Esophagus muscularis mucosa (tissue), 4 donors: ENCODE measurements at regions not wholly inside any gene's neighbourhood (a gene's known extent, or its start where the extent isn't known, plus 50 kb on each side); places are given as distances from the start of the nearest gene placed in this dataset.
"Not testable (repeated sequence)": the region's sequence is repeated elsewhere in the genome, so short reads cannot be mapped to it uniquely, and the experiment has no call there.

ENCODE experiments used
- DNase-seq: peaks from one replicate; pipeline ENCODE4 v3.0.0-alpha.2; 2017; ENCODE audit errors: extremely low spot score
- H3K27ac ChIP-seq, 4 donors: fragments of 200-600 bp; sonication (generic); replicated peaks in 1 of 4; 1 replicate in 3 of 4; 2 replicates in 1 of 4; pipeline ENCODE4 v1.5.1; 2016 to 2019; ENCODE audit warnings: mild to moderate bottlenecking in 1 of 4
- H3K27me3 ChIP-seq, 4 donors: fragments of 200-600 bp; sonication (generic); one replicate each; pipeline versions ENCODE4 v1.5.1 to v1.6.0; 2016 to 2019
- H3K36me3 ChIP-seq, 4 donors: fragments of 200-600 bp; sonication (generic); one replicate each; pipeline ENCODE4 v1.5.1; 2016 to 2019
- H3K4me1 ChIP-seq, 4 donors: fragments of 200-600 bp; sonication (generic); one replicate each; pipeline ENCODE4 v1.5.1; 2016 to 2019
- H3K4me3 ChIP-seq, 4 donors: fragments of 200-600 bp; sonication (generic); 1 replicate in 2 of 4; 2 replicates in 2 of 4; pipeline ENCODE4 v1.5.1; 2016 to 2019; ENCODE audit warnings: mild to moderate bottlenecking in 4 of 4, moderate library complexity in 1 of 4
- H3K9me3 ChIP-seq, 4 donors: fragments of 200-600 bp; sonication (generic); 1 replicate in 3 of 4; 2 replicates in 1 of 4; pipeline ENCODE4 v1.5.1; 2016 to 2019
- CTCF ChIP-seq, 3 experiments: fragments of 200-600 bp in 2 of 3; fragments of 450-650 bp in 1 of 3; sonication (generic) in 2 of 3; IDR thresholded peaks; one replicate each; pipeline ENCODE4 v1.5.1; 2017 to 2019; ENCODE audit warnings: antibody characterized with exemption in 3 of 3, mild to moderate bottlenecking in 2 of 3, moderate library complexity in 1 of 3
- EP300 ChIP-seq: sonication (generic); formaldehyde crosslinking; IDR thresholded peaks from one replicate; pipeline ENCODE4 v1.6.1; 2017; ENCODE audit warnings: antibody characterized with exemption
- POLR2A ChIP-seq: fragments of 450-650 bp; IDR thresholded peaks from one replicate; pipeline ENCODE4 v1.6.1; 2017; ENCODE audit warnings: antibody characterized with exemption, moderate library complexity, mild to moderate bottlenecking, low read depth
- POLR2AphosphoS5 ChIP-seq, 2 donors: sonication (generic); formaldehyde crosslinking; IDR thresholded peaks; one replicate each; pipeline ENCODE4 v1.6.1; 2017; ENCODE audit warnings: antibody characterized with exemption in 2 of 2
- WGBS: methylation state at CpG from one replicate; pipeline ENCODE4 v1.1.5; 2018; 5-methylcytosine and 5-hydroxymethylcytosine counted together
- intact Hi-C: fragments of 100-400 bp; cut with DNase I; formaldehyde crosslinking; loops from one replicate; pipeline ENCODE4 v1.15.1; 2023

- H3K27me3 ChIP-seq, result no peaks in the 10 kb centered on the region
- H3K4me3 ChIP-seq, result no peak overlapping the region
- no peak for DNase-seq
- H3K4me1 ChIP-seq, result peaks cover 12 to 37% (median 33%) of the 10 kb centered on the region in 4 donors
- H3K27ac ChIP-seq, result no peak overlapping the region
- H3K36me3 ChIP-seq, result no peaks in the 10 kb centered on the region
- H3K9me3 ChIP-seq, result peaks cover 0 to 4% (median 0%) of the 10 kb centered on the region in 4 donors
- TF ChIP-seq CTCF (IDR thresholded peaks at IDR 0.05), result no peak
- TF ChIP-seq EP300, result no peak
- TF ChIP-seq POLR2A, result no peak
- no peak for TF ChIP-seq POLR2AphosphoS5 (IDR thresholded peaks at IDR 0.05)
- 74% methylated on average over 2 of the region's 2 CpGs for WGBS
- intact Hi-C loops, result no loop called here
Observed at GRCh38 chr11:96482193-96482592, 92.4 kb downstream of the JRKL start.

- Histone ChIP-seq H3K27ac (no peak overlapping the region), H3K27me3 (no peaks in the 10 kb centered on the region), H3K36me3 (no peaks in the 10 kb centered on the region), H3K9me3 (no peaks in the 10 kb centered on the region), H3K4me1 (peaks cover 12 to 43% (median 37%) of the 10 kb centered on the region in 4 donors), H3K4me3 (no peak overlapping the region)
- DNase-seq, result no peak
- intact Hi-C loops, result no loop called here
- no peak for TF ChIP-seq EP300
- TF ChIP-seq CTCF (IDR thresholded peaks at IDR 0.05), result no peak
- TF ChIP-seq POLR2AphosphoS5 (IDR thresholded peaks at IDR 0.05), result no peak
- TF ChIP-seq POLR2A, result no peak
Observed at GRCh38 chr11:96483374-96483955, 93.7 kb downstream of the JRKL start.

- TF ChIP-seq POLR2AphosphoS5 (IDR thresholded peaks at IDR 0.05) (no peak), CTCF (IDR thresholded peaks at IDR 0.05) (no peak), POLR2A (no peak), EP300 (no peak)
- H3K36me3 ChIP-seq, result no peaks in the 10 kb centered on the region
- H3K27ac ChIP-seq, result no peak overlapping the region
- intact Hi-C loops, result no loop called here
- H3K9me3 ChIP-seq, result no peaks in the 10 kb centered on the region
- H3K4me1 ChIP-seq, result peaks cover 12 to 43% (median 37%) of the 10 kb centered on the region in 4 donors
- no peak for DNase-seq
- H3K27me3 ChIP-seq, result no peaks in the 10 kb centered on the region
- no peak overlapping the region for H3K4me3 ChIP-seq
Observed at GRCh38 chr11:96484361-96484760, 94.5 kb downstream of the JRKL start.

GRCh38 chr11:96486890-96487611, 97.2 kb downstream of the JRKL start:
- peak; percentile 82 for DNase-seq
- H3K36me3 ChIP-seq, result no peaks in the 10 kb centered on the region
- intact Hi-C loops, result no loop called here

GRCh38 chr11:96488911-96489310, 99.1 kb downstream of the JRKL start:
- H3K4me1 ChIP-seq, result peaks cover 0 to 13% (median 11%) of the 10 kb centered on the region in 4 donors
- H3K27me3 ChIP-seq, intact Hi-C loops, H3K27ac ChIP-seq, H3K4me3 ChIP-seq, H3K9me3 ChIP-seq, DNase-seq, H3K36me3 ChIP-seq: not testable (repeated sequence)
- 82% methylated on average over 3 of the region's 3 CpGs for WGBS

More at GRCh38 chr11:96486890-96487611, 97.2 kb downstream of the JRKL start:
- Histone ChIP-seq H3K27me3 (no peaks in the 10 kb centered on the region), H3K4me3 (no peak overlapping the region), H3K27ac (no peak overlapping the region), H3K4me1 (peaks cover 11 to 32% (median 30%) of the 10 kb centered on the region in 4 donors), H3K9me3 (no peaks in the 10 kb centered on the region)
- TF ChIP-seq POLR2AphosphoS5 (IDR thresholded peaks at IDR 0.05) (no peak), POLR2A (no peak), EP300 (no peak)
- WGBS, result 67% methylated on average over 13 of the region's 13 CpGs
